SH-SY5Y (cell line): ENCODE measurements at regions not wholly inside any gene's neighbourhood (a gene's known extent, or its start where the extent isn't known, plus 50 kb on each side); places are given as distances from the start of the nearest gene placed in this dataset.

Experiments
- GATA2 ChIP-seq: IDR thresholded peaks from 2 replicates; pipeline ENCODE4 v1.6.1; 2011; ENCODE audit warnings: mild to moderate bottlenecking, low read depth, low read length
- GATA3 ChIP-seq: IDR thresholded peaks from 2 replicates; pipeline ENCODE4 v1.6.1; 2011; ENCODE audit warnings: low read depth, mild to moderate bottlenecking, low read length, moderate library complexity

GRCh38 chr1:106793651-106794050 is 262.8 kb upstream of the PRMT6 start:
- TF ChIP-seq GATA2 (no peak), GATA3 (no peak)
